ENCODE measurements at regions not wholly inside any gene's neighbourhood (a gene's known extent, or its start where the extent isn't known, plus 50 kb on each side); places are given as distances from the start of the nearest gene placed in this dataset.

DNA sequence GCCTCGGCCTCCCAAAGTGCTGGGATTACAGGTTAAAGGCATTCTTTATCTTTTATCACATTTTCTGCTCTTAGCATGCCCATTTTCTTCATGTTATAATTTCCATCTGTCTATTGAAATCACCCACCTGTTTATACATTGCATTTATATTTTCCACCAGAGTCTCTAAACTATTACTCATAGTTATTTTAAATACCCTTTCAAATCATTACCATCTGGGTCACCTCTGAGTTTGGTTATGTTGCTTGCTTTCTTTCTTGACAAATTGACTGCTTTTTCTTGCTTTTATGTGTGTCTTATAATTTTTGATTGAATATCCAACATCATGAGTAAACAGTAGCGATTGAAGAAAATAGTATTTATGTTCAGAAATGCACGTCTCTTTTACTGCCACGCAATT lies 71.4 kb downstream of the TMEM270 start (continued):
- TF ChIP-seq, protein P1, sequence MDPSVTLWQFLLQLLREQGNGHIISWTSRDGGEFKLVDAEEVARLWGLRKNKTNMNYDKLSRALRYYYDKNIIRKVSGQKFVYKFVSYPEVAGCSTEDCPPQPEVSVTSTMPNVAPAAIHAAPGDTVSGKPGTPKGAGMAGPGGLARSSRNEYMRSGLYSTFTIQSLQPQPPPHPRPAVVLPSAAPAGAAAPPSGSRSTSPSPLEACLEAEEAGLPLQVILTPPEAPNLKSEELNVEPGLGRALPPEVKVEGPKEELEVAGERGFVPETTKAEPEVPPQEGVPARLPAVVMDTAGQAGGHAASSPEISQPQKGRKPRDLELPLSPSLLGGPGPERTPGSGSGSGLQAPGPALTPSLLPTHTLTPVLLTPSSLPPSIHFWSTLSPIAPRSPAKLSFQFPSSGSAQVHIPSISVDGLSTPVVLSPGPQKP (CRISPR knock-in tag; IDR thresholded peaks at IDR 0.05) = no peak
- TF ChIP-seq CTBP1 (IDR thresholded peaks at IDR 0.05; ENCODE audit: borderline replicate concordance) = no peak

DNA sequence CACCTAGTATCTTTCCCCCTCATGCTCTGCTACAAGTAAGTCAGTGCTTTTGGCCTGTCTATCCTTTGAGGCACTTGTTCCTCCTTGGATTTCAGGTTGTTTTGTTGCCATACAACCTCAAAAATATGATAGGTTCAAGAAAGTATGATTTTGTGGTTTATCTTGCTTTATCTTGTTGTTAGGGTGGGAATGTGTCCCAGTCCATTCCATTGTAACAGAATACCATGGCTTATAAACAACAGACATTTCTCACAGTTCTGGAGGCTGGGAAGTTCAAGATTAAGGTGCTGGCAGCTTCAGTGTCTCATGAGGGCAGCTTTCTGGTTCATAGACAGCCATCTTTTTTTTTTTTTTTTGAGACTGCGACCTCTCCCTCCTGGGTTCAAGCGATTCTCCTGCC lies 72.1 kb downstream of the TMEM270 start:
- Histone ChIP-seq H3K36me3 (ENCODE audit: control insufficient read depth, insufficient read depth, low read length) (no peaks in the 10 kb centered on the region), H3K4me2 (ENCODE audit: insufficient read depth, low read length) (no peak overlapping the region), H3K4me3 (no peak overlapping the region), H3K4me1 (replicated peaks in 1 of 2; ENCODE audit: control insufficient read depth in 2 of 2, insufficient read depth in 2 of 2, low read length in 2 of 2) (no peaks in the 10 kb centered on the region), H3K79me2 (ENCODE audit: control insufficient read depth, insufficient read depth, low read length) (no peaks in the 10 kb centered on the region), H3K27me3 (ENCODE audit: control insufficient read depth in 2 of 2, insufficient read depth in 2 of 2, low read length in 2 of 2) (peaks cover 9 to 23% of the 10 kb centered on the region in 2 experiments; a peak in 2 of 5 replicates), H2AFZ (ENCODE audit: low read depth, low read length) (no peak overlapping the region), H4K20me1 (replicated peaks; ENCODE audit: control insufficient read depth, insufficient read depth, low read length) (no peaks in the 10 kb centered on the region), H3K9me3 (replicated peaks; ENCODE audit: control insufficient read depth, insufficient read depth, low read depth, low read length) (no peaks in the 10 kb centered on the region), H3K27ac (ENCODE audit: extremely low read depth, low read depth, low read length) (no peak overlapping the region), H3K9ac (ENCODE audit: insufficient read depth in 1 of 2, low read depth in 2 of 2, low read length in 2 of 2) (no peak overlapping the region), H3K9me1 (ENCODE audit: control insufficient read depth, insufficient read depth, low read length) (no peaks in the 10 kb centered on the region)
- DNase-seq (ENCODE audit: extremely low read depth in 1 of 4, low spot score in 3 of 4) = no peak
- BruUV-seq (replicated peaks) = no TSS peak
- POLR2A ChIA-PET = no interaction called here
- WGBS (ENCODE audit: insufficient coverage, low coverage, missing lambda C conversion rate) = 0% methylated on average over 2 of the region's 2 CpGs
- TF ChIP-seq ELF1 (tag; IDR thresholded peaks at IDR 0.05) (no peak), FOS (IDR thresholded peaks at IDR 0.05; ENCODE audit: extremely low read depth, insufficient read length) (no peak), OTX1 (CRISPR knock-in tag; IDR thresholded peaks at IDR 0.05) (no peak), CHCHD3 (CRISPR knock-in tag; IDR thresholded peaks at IDR 0.05) (no peak), SAP30 (IDR thresholded peaks at IDR 0.05; ENCODE audit: borderline replicate concordance, insufficient read depth, low read depth, low read length, poor library complexity, severe bottlenecking) (no peak), MTA2 (IDR thresholded peaks at IDR 0.05; ENCODE audit: low read depth) (no peak), CAMTA2 (CRISPR knock-in tag; conservative IDR thresholded peaks at IDR 0.05) (no peak), PCBP2 (IDR thresholded peaks at IDR 0.05; ENCODE audit: low read depth, low read length, poor library complexity, severe bottlenecking) (no peak), MEF2A (IDR thresholded peaks at IDR 0.05; ENCODE audit: control insufficient read depth, low read depth, low read length) (no peak), MED1 (CRISPR knock-in tag; IDR thresholded peaks at IDR 0.05; ENCODE audit: borderline replicate concordance) (no peak)
- TF ChIP-seq, protein P2, sequence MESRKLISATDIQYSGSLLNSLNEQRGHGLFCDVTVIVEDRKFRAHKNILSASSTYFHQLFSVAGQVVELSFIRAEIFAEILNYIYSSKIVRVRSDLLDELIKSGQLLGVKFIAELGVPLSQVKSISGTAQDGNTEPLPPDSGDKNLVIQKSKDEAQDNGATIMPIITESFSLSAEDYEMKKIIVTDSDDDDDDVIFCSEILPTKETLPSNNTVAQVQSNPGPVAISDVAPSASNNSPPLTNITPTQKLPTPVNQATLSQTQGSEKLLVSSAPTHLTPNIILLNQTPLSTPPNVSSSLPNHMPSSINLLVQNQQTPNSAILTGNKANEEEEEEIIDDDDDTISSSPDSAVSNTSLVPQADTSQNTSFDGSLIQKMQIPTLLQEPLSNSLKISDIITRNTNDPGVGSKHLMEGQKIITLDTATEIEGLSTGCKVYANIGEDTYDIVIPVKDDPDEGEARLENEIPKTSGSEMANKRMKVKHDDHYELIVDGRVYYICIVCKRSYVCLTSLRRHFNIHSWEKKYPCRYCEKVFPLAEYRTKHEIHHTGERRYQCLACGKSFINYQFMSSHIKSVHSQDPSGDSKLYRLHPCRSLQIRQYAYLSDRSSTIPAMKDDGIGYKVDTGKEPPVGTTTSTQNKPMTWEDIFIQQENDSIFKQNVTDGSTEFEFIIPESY (CRISPR knock-in tag; IDR thresholded peaks at IDR 0.05) = no peak
- ATAC-seq = no peak
- CTCF ChIA-PET (ENCODE audit: low intra/inter-chr PET ratio) = no interaction called here
- intact Hi-C loops (cut with micrococcal nuclease) = no loop called here
- in situ Hi-C loops (cut with MboI) = no loop called here
- no peak for FAIRE-seq
